GM12892 (cell line): ENCODE measurements at regions not wholly inside any gene's neighbourhood (a gene's known extent, or its start where the extent isn't known, plus 50 kb on each side); places are given as distances from the start of the nearest gene placed in this dataset.
A peak's percentile ranks its signal among the peaks of the same experiment; 100 is the strongest.

Experiments
- DNase-seq: peaks from one replicate; pipeline ENCODE4 v3.0.0; 2011; ENCODE audit not compliant: insufficient read length
- FAIRE-seq: peaks from 2 replicates; lab custom pipeline; 2011; peaks lifted over from hg19 to GRCh38; lab: Jason Lieb, UNC
- POLR2A ChIP-seq: IDR thresholded peaks from 2 replicates; pipeline ENCODE4 v1.6.1; 2011; ENCODE audit warnings: low read depth, low read length, control low read depth
- POLR2AphosphoS5 ChIP-seq: IDR thresholded peaks from 2 replicates; pipeline ENCODE4 v1.6.1; 2011; ENCODE audit warnings: low read depth, low read length, control low read depth
- TAF1 ChIP-seq: IDR thresholded peaks from 2 replicates; pipeline ENCODE4 v1.6.1; 2011; ENCODE audit warnings: low read depth, mild to moderate bottlenecking, control low read depth, low read length, borderline replicate concordance

DNA sequence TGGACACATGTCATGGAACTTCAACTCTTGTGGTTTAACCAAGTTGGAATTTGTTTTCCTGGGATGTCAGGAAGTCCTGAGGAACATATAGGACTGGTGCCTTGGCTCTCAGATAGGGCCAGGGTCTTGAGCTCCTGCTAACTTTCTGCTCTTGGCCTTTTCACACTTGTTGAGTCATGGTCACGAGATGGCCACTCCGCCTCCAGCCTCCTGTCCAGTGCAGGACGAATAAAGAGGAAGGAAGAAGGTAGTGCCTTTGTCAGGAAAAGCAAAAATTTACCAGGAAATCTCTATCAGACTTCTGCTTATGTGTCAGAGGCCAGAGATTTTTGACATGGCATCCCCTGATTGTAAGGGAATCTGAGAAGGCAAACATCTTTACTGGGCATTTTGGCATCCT, 89.1 kb upstream of the ARHGAP20 start:
- no peak for TF ChIP-seq POLR2AphosphoS5
- TF ChIP-seq POLR2A, result no peak
- TF ChIP-seq TAF1, result no peak
- DNase-seq, result no peak
- FAIRE-seq, result no peak

GRCh38 chr11:110798201-110798900, 86.1 kb upstream of the ARHGAP20 start:
- TF ChIP-seq POLR2A, result no peak
- TF ChIP-seq POLR2AphosphoS5, result no peak
- TF ChIP-seq TAF1, result no peak
- DNase-seq (no peak), FAIRE-seq (no peak)

DNA sequence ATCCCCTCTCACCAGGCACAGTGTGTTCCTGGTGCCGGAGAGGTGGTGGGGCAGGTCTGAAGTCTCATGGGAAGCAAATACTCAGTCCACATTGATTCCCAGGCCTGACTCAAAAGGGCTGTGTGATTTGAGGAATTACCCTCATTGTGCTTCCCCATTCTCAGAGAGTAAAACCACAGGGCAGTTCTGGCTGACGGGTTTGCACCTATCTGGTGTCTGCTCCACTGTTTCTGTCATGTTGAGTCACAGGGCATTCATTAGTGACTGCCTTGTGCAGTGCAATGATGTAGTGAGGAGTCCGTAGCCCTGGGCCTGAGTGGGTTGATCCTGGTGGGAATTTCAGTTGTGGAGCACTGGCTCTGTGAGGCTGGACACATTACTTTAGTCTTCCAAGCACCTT, 85.2 kb upstream of the ARHGAP20 start:
- no peak for DNase-seq
- TF ChIP-seq POLR2AphosphoS5, result no peak
- no peak for TF ChIP-seq TAF1
- peak; percentile 92 for FAIRE-seq

DNA sequence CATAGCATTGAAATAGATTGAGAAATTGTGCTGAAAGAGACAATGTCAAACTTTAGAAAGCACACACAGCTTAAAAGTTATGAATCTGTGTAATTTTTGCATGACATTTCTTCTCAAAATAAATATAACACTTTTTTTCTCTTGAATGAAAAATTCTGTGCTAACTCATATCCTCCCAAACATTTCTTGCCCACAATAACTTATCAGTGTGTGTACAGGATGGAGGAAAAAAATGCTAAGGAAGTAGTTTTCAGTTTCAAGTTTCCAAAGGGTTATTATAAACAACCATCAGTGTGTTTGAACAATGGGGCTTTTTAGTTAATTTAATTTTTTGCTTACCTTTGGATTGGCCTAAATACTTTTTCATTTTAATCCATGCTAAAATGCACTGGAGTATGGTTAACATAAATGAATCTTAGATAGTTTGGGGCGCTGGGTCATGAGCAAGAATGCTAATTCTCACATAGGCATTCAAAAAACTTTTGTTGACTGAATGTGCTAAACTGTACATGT, 82.9 kb upstream of the ARHGAP20 start:
- DNase-seq, result no peak

GRCh38 chr11:110793556-110793955, 81.3 kb upstream of the ARHGAP20 start:
- no peak for DNase-seq
- FAIRE-seq, result no peak
- no peak for TF ChIP-seq POLR2AphosphoS5
- no peak for TF ChIP-seq TAF1
- no peak for TF ChIP-seq POLR2A

More for the DNA sequence above, 82.9 kb upstream of the ARHGAP20 start:
- TF ChIP-seq POLR2AphosphoS5 (no peak), POLR2A (no peak), TAF1 (no peak)
- FAIRE-seq, result no peak

DNA sequence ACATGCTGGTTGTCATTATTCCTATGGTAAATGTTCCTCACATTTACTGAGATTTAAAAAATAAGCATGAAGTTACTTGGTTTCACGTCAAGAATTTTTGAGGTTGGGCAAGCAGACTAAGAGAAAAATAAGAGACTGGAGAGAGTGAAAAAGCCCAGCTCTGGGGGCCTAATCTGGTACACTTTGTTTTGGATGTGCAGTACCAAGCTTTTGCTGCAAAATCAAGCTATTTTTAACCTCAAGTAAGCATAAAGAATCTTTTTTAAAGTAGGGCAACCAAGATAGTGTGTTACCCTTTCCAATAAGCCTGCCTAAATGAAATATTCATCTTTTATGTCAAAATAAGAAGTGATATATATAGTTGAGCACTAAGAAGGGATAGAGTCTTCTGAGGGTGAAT, 79.4 kb upstream of the ARHGAP20 start:
- FAIRE-seq (no peak), DNase-seq (no peak)
- TF ChIP-seq TAF1 (no peak), POLR2AphosphoS5 (no peak), POLR2A (no peak)

DNA sequence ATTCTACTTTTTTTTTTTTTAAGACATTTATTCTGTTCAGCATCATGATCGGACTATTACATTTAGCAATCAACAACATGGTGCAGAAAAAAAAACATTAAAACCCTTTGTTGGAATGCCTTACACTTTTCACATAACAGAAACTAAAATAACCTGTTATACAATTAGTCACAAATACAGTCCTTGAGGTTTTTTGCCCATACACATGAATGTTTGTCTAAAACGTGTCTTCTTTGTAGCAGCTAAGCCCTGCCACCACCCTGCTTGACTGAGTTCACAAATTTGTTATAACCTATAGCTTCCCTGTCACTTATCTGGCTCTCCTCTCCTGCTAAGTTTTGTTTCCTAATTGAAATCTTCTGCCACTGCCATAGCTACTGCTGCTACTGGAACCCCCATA, 75.4 kb upstream of the ARHGAP20 start:
- TF ChIP-seq POLR2A (no peak), POLR2AphosphoS5 (no peak), TAF1 (no peak)
- DNase-seq (no peak), FAIRE-seq (no peak)

DNA sequence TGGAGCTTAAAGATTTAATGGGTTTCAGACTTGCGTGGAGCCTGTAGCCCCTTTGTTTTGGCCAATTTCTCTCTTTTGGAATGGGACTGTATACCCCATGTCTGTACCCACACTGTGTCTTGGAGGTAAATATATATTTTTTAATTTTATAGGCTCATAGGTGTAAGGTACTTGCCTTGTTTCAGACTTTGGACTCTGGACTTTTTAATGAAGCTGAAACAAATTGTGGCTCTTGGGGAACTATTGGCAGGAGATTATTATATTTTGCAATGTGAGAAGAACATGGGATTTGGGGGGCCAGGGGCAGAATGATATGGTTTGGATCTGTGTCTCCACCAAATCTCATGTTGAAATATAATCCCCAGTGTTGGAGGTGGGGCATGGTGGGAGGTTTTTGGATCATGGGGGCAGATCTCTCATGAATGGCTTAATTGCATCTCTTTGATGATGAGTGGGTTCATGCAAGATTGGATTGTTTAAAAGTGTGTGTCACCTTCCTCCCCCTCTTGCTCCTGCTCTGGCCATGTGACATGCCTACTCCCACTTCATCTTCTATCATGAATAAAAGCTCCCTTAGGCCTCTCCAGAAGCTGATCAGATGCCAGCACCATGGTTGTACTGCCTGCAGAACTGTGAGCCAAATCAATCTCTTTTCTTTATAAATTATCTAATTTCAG, 74.1 kb upstream of the ARHGAP20 start:
- DNase-seq, result no peak
- TF ChIP-seq POLR2AphosphoS5 (no peak), TAF1 (no peak), POLR2A (no peak)
- no peak for FAIRE-seq

GRCh38 chr11:110785398-110785797, 73.2 kb upstream of the ARHGAP20 start:
- no peak for TF ChIP-seq POLR2AphosphoS5
- no peak for TF ChIP-seq TAF1
- TF ChIP-seq POLR2A, result no peak

DNA sequence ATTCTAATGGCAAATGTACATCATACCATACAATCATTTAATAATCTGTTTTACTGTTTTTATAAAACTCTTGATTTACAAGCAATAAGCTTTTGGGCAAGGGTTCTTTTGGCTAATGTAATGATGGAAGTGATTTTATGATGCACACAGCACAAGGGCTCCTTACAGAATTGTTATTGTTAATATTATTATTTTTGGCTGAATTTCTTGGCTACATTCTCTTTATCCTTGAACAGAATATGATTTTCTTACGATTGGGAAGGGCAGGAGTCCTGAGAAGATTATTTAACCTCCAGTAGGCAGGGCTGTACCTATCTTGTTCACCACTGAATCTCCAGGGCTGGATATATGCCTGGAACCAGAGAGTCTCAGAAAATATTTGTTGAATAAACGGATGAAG, 70.4 kb upstream of the ARHGAP20 start:
- TF ChIP-seq TAF1 (no peak), POLR2AphosphoS5 (no peak), POLR2A (no peak)
- DNase-seq (no peak), FAIRE-seq (no peak)

More at GRCh38 chr11:110785398-110785797, 73.2 kb upstream of the ARHGAP20 start:
- no peak for DNase-seq
- no peak for FAIRE-seq

GRCh38 chr11:110779108-110779507, 66.9 kb upstream of the ARHGAP20 start:
- no peak for FAIRE-seq
- no peak for DNase-seq
- no peak for TF ChIP-seq POLR2AphosphoS5
- no peak for TF ChIP-seq POLR2A
- TF ChIP-seq TAF1, result no peak

DNA sequence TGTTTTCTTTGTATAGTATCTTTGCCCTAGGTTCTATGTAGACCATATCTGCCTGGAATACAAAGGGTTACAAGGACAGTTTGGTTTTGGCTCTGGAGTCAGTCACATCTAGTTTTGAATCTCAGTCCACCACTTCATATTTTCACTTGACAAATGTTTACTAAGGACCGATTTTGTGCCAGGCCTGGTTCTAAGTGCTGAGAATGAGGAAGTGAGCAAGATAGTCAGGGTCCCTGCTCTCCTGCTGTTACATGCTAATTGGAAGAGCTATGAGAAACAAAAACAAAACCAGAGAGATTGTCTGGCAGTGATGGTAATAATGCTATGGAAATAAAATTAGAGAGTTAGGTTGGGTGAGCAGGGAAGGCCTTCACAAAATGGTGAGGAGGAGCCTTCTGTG, 66.1 kb upstream of the ARHGAP20 start:
- FAIRE-seq (no peak), DNase-seq (no peak)
- TF ChIP-seq TAF1, result no peak

DNA sequence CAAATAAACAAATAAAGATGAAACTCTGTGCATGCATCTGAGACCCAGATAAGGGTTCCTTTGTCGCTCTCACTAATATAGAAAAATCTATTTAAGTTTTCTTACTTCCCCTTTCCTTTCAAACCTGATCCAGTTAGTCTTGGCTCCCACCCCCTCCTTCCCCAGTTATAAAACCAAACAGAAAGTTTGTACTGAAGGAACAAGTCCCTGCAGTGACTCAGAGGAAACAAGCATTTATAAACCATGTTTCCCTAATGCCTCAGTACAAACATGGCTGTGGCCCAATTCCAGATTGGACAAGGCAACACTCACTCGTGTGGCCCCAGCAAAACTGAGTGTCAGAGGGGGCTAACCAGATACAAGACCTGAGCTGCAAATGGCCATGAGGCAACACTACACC, 65.5 kb upstream of the ARHGAP20 start:
- FAIRE-seq (no peak), DNase-seq (no peak)
- TF ChIP-seq POLR2AphosphoS5 (no peak), TAF1 (no peak), POLR2A (no peak)
